ENCODE measurements at regions not wholly inside any gene's neighbourhood (a gene's known extent, or its start where the extent isn't known, plus 50 kb on each side); places are given as distances from the start of the nearest gene placed in this dataset.

- Histone ChIP-seq H3K9me2 (ENCODE audit: insufficient read depth, low read length) (no peaks in the 10 kb centered on the region), H3K4me2 (ENCODE audit: low read length) (no peak overlapping the region), H3K79me2 (replicated peaks; ENCODE audit: insufficient read depth, low read length) (no peaks in the 10 kb centered on the region), H3K27me3 (ENCODE audit: insufficient read depth, low read depth, low read length) (no peaks in the 10 kb centered on the region), H3K4me3 (ENCODE audit: low read length) (no peak overlapping the region), H3F3A (ENCODE audit: insufficient read depth, low read length, poor library complexity, severe bottlenecking) (no peaks in the 10 kb centered on the region), H3K9ac (ENCODE audit: low read length) (no peak overlapping the region), H3K36me3 (ENCODE audit: insufficient read depth, low read length) (no peaks in the 10 kb centered on the region), H3K27ac (ENCODE audit: low read length) (no peak overlapping the region), H4K20me1 (ENCODE audit: insufficient read depth) (no peaks in the 10 kb centered on the region), H2AFZ (ENCODE audit: low read depth, low read length) (no peak overlapping the region), H3K9me3 (ENCODE audit: low read length) (no peaks in the 10 kb centered on the region)
- no peak for TF ChIP-seq REST (IDR thresholded peaks at IDR 0.05; ENCODE audit: borderline replicate concordance)
- TF ChIP-seq RAD21 (conservative IDR thresholded peaks at IDR 0.05): peak; percentile 28
Measured at GRCh38 chr1:62962901-62963776, 179.2 kb downstream of the ATG4C start.

DNA sequence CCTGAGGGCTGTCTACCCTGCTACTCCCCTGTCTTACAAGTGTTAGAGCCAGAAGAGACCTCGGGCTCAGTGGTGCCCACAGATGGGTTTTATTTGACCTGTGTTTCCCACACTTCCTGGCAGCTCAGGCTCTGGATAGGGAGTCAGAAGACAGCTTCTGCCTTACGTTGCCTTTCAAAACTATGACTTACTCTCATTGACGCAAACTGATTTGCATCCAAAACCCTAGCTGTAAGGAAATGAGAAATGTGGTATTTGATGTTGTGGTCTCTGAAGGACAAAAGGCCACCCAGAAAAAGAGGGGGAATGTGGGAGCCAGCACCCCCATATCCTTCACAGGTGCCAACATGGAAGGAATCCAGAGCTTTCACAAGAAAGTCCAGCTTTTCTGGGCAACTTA, 180.2 kb downstream of the ATG4C start:
- no peaks in the 10 kb centered on the region for H3K27me3 ChIP-seq (ENCODE audit: insufficient read depth, low read depth, low read length)
- no peaks in the 10 kb centered on the region for H3K36me3 ChIP-seq (ENCODE audit: insufficient read depth, low read length)
- H2AFZ ChIP-seq (ENCODE audit: low read depth, low read length): no peak overlapping the region
- TF ChIP-seq POLR2AphosphoS5 (IDR thresholded peaks at IDR 0.05) (no peak), MXI1 (conservative IDR thresholded peaks at IDR 0.05; ENCODE audit: poor library complexity, severe bottlenecking) (no peak), RAD21 (conservative IDR thresholded peaks at IDR 0.05) (no peak), REST (IDR thresholded peaks at IDR 0.05; ENCODE audit: borderline replicate concordance) (no peak), TAF1 (IDR thresholded peaks at IDR 0.05; ENCODE audit: low read depth) (no peak), SMC3 (conservative IDR thresholded peaks at IDR 0.05; ENCODE audit: poor library complexity) (no peak), EP300 (conservative IDR thresholded peaks at IDR 0.05; ENCODE audit: poor library complexity, severe bottlenecking) (no peak), EZH2 (IDR thresholded peaks at IDR 0.05; ENCODE audit: borderline replicate concordance, insufficient read depth, low read length, poor library complexity, severe bottlenecking) (no peak), CTCF (IDR thresholded peaks at IDR 0.05; ENCODE audit: poor library complexity, severe bottlenecking) (no peak)
- H3K4me2 ChIP-seq (ENCODE audit: low read length): no peak overlapping the region
- no peak overlapping the region for H3K9ac ChIP-seq (ENCODE audit: low read length)
- no peaks in the 10 kb centered on the region for H3F3A ChIP-seq (ENCODE audit: insufficient read depth, low read length, poor library complexity, severe bottlenecking)
- H3K4me3 ChIP-seq (ENCODE audit: low read length): no peak overlapping the region
- no peaks in the 10 kb centered on the region for H4K20me1 ChIP-seq (ENCODE audit: insufficient read depth)
- no peaks in the 10 kb centered on the region for H3K9me2 ChIP-seq (ENCODE audit: insufficient read depth, low read length)
- no peak overlapping the region for H3K27ac ChIP-seq (ENCODE audit: low read length)
- no peaks in the 10 kb centered on the region for H3K9me3 ChIP-seq (ENCODE audit: low read length)
- no peaks in the 10 kb centered on the region for H3K79me2 ChIP-seq (replicated peaks; ENCODE audit: insufficient read depth, low read length)

Measured in neural cell (in vitro differentiated cells).